Activated CD8-positive, alpha-beta memory T cell treated with anti-CD3 and anti-CD28 coated beads, Interleukin-2, amount 10 ng/mL, durations not matched to agents 7 days and 5 days (primary cell): ENCODE measurements at regions not wholly inside any gene's neighbourhood (a gene's known extent, or its start where the extent isn't known, plus 50 kb on each side); places are given as distances from the start of the nearest gene placed in this dataset.
"Not testable (repeated sequence)": the region's sequence is repeated elsewhere in the genome, so short reads cannot be mapped to it uniquely, and the experiment has no call there.

Source experiments
- ATAC-seq: fragments of 150-1000 bp; cut with Tn5 transposase; one replicate; pipeline ENCODE4 v1.10.0; 2021; ENCODE audit warnings: moderate library complexity
- CTCF ChIA-PET: fragments of 350-600 bp; sonication (Branson Sonifier 250); formaldehyde crosslinking; loops from one replicate; lab custom pipeline; 2021; ENCODE audit warnings: antibody characterized with exemption; lab: Charles Lee
- DNase-seq: peaks from one replicate; pipeline ENCODE4 v3.0.0-alpha.2; 2020
- H3K27ac Mint-ChIP-seq: one replicate; pipeline ENCODE4 v1.8.0; 2021; ENCODE audit warnings: mild to moderate bottlenecking, mixed read lengths
- H3K27me3 Mint-ChIP-seq: one replicate; pipeline ENCODE4 v1.8.0; 2021; ENCODE audit warnings: mixed read lengths
- H3K36me3 Mint-ChIP-seq: one replicate; pipeline ENCODE4 v1.8.0; 2021; ENCODE audit warnings: mild to moderate bottlenecking, mixed read lengths
- H3K4me1 Mint-ChIP-seq: one replicate; pipeline ENCODE4 v1.8.0; 2021; ENCODE audit warnings: mixed read lengths
- H3K4me3 Mint-ChIP-seq: one replicate; pipeline ENCODE4 v1.8.0; 2021; ENCODE audit warnings: mild to moderate bottlenecking, moderate library complexity, mixed read lengths
- H3K9me3 Mint-ChIP-seq: one replicate; pipeline ENCODE4 v1.8.0; 2022; ENCODE audit warnings: low read depth, mixed read lengths

DNA sequence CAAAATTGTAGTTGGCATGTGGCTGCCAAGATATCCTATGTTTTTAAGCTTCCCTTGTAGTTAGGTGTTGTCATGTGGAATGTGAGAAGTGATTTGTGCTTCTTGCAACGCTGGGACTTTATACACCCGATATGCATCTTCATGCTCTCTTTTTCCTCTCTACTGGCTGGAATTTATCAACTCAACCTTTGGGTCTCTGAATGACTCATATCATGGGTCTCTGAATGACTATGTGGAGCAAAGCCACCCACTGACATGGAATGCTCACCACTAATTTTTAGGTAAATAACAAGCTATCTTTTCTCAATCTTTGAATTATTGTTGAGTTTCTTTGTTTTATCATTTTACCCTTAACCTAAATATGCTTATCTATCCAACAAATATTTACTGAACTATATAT lies 144.6 kb downstream of the ATP23 start:
- no peak for DNase-seq
- H3K27ac Mint-ChIP-seq: no peak overlapping the region
- H3K27me3 Mint-ChIP-seq: no peaks in the 10 kb centered on the region
- H3K4me1 Mint-ChIP-seq: no peaks in the 10 kb centered on the region
- H3K36me3 Mint-ChIP-seq: no peaks in the 10 kb centered on the region
- H3K9me3 Mint-ChIP-seq: no peaks in the 10 kb centered on the region
- H3K4me3 Mint-ChIP-seq: no peak overlapping the region
- CTCF ChIA-PET: no interaction called here
- no peak for ATAC-seq

DNA sequence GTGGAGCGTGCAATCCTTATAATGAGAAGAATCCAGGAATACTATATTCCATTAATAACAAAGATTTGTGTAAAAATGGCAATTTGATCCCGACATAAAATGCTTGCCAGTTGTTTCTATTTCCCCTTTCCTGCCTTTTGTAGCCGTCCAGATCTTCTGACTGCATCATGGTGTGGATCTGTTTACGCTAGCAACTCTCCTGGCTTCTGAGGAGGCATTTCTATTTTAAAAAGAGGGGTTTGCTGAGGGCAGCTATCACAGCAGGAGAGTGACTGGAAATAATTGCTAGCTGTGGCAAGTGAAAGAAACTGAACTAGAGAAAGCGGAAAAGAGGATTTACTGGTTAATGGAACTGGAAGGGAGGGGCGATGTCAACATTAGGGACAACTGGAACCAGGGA lies 145.6 kb downstream of the ATP23 start:
- H3K9me3 Mint-ChIP-seq: no peaks in the 10 kb centered on the region
- ATAC-seq: no peak
- CTCF ChIA-PET: no interaction called here

GRCh38 chr12:58087423-58088127 lies 146.2 kb downstream of the ATP23 start:
- CTCF ChIA-PET: no interaction called here
- Mint-ChIP-seq H3K27me3 (no peaks in the 10 kb centered on the region), H3K4me1 (no peaks in the 10 kb centered on the region), H3K36me3 (no peaks in the 10 kb centered on the region), H3K9me3 (no peaks in the 10 kb centered on the region), H3K4me3 (no peak overlapping the region), H3K27ac (no peak overlapping the region)
- ATAC-seq (no peak), DNase-seq (no peak)

More for the DNA sequence above, 145.6 kb downstream of the ATP23 start:
- H3K4me1 Mint-ChIP-seq: no peaks in the 10 kb centered on the region
- no peaks in the 10 kb centered on the region for H3K36me3 Mint-ChIP-seq
- no peak overlapping the region for H3K4me3 Mint-ChIP-seq
- no peak overlapping the region for H3K27ac Mint-ChIP-seq
- no peaks in the 10 kb centered on the region for H3K27me3 Mint-ChIP-seq
- DNase-seq: no peak

DNA sequence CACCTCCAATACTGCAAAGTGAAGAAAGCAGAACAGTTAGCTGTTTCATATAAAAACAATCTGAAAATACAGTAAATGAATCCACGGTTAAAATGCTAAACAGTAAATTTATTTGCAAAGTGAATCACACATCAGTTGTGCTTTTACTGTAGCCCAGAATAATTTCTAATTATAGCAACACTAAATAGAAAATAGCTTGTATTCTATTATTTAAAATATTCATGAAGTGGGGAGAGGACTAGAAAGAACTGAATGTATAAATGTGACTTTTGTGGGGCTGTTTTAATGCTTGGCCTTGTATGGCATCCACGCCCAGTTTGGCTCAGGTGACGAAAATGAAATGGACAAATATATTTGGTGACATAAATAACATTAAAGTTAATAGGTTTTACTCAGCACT lies 148.2 kb downstream of the ATP23 start:
- H3K9me3 Mint-ChIP-seq: no peaks in the 10 kb centered on the region
- DNase-seq (no peak), ATAC-seq (no peak)
- CTCF ChIA-PET: no interaction called here
- no peak overlapping the region for H3K4me3 Mint-ChIP-seq
- no peaks in the 10 kb centered on the region for H3K36me3 Mint-ChIP-seq
- H3K4me1 Mint-ChIP-seq: no peaks in the 10 kb centered on the region
- H3K27me3 Mint-ChIP-seq: no peaks in the 10 kb centered on the region
- no peak overlapping the region for H3K27ac Mint-ChIP-seq

- CTCF ChIA-PET: no interaction called here
- Mint-ChIP-seq H3K9me3 (no peaks in the 10 kb centered on the region), H3K36me3 (no peaks in the 10 kb centered on the region), H3K4me3 (no peak overlapping the region), H3K27me3 (no peaks in the 10 kb centered on the region), H3K4me1 (no peaks in the 10 kb centered on the region), H3K27ac (no peak overlapping the region)
- DNase-seq: no peak
- no peak for ATAC-seq
Observed at GRCh38 chr12:58090685-58091084, 149.3 kb downstream of the ATP23 start.

- Mint-ChIP-seq H3K36me3 (no peaks in the 10 kb centered on the region), H3K9me3 (no peaks in the 10 kb centered on the region), H3K27ac (no peak overlapping the region), H3K4me1 (no peaks in the 10 kb centered on the region), H3K4me3 (no peak overlapping the region), H3K27me3 (no peaks in the 10 kb centered on the region)
- DNase-seq (no peak), ATAC-seq (no peak)
- CTCF ChIA-PET: no interaction called here
Observed at GRCh38 chr12:58095002-58095401, 153.6 kb downstream of the ATP23 start.

DNA sequence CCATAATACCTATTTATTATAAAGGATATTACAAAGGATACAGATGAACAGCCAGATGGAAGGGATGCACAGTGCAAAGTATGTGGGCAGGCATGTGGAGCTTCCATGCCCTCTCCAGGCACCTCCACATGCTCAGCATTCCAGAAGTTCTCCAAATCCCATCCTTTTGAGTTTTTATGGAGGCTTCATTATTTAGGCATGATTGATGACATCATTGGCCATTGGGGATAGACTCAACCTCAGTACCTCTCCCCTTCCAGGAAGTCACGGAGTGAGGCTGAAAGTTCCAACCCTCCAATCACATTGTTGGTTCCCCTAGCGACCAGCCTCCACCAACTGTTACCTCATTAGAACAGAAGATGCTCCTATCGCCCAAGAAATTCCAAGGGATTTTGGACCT lies 156.4 kb downstream of the ATP23 start:
- Mint-ChIP-seq H3K9me3 (no peaks in the 10 kb centered on the region), H3K4me1 (no peaks in the 10 kb centered on the region), H3K27me3 (no peaks in the 10 kb centered on the region), H3K27ac (no peak overlapping the region), H3K36me3 (no peaks in the 10 kb centered on the region), H3K4me3 (no peak overlapping the region)
- no peak for ATAC-seq
- DNase-seq: no peak
- CTCF ChIA-PET: no interaction called here

- H3K36me3 Mint-ChIP-seq: no peaks in the 10 kb centered on the region
- ATAC-seq: no peak
- no peak for DNase-seq
- no peaks in the 10 kb centered on the region for H3K27me3 Mint-ChIP-seq
- CTCF ChIA-PET: no interaction called here
- no peaks in the 10 kb centered on the region for H3K9me3 Mint-ChIP-seq
- H3K27ac Mint-ChIP-seq: no peak overlapping the region
- no peaks in the 10 kb centered on the region for H3K4me1 Mint-ChIP-seq
- H3K4me3 Mint-ChIP-seq: no peak overlapping the region
Observed at GRCh38 chr12:58099476-58099875, 158.1 kb downstream of the ATP23 start.

- Mint-ChIP-seq H3K9me3 (peaks cover 2% of the 10 kb centered on the region), H3K4me1 (no peaks in the 10 kb centered on the region), H3K27ac (no peak overlapping the region), H3K27me3 (no peaks in the 10 kb centered on the region), H3K4me3 (no peak overlapping the region), H3K36me3 (no peaks in the 10 kb centered on the region)
- CTCF ChIA-PET: no interaction called here
- no peak for ATAC-seq
- DNase-seq: no peak
Observed at GRCh38 chr12:58104351-58104755, 163.0 kb downstream of the ATP23 start.

- Mint-ChIP-seq H3K27ac (no peak overlapping the region), H3K36me3 (no peaks in the 10 kb centered on the region), H3K9me3 (peaks cover 2% of the 10 kb centered on the region), H3K4me1 (no peaks in the 10 kb centered on the region), H3K27me3 (no peaks in the 10 kb centered on the region), H3K4me3 (no peak overlapping the region)
- CTCF ChIA-PET: no interaction called here
- no peak for DNase-seq
- no peak for ATAC-seq
Observed at GRCh38 chr12:58105225-58106119, 164.1 kb downstream of the ATP23 start.

DNA sequence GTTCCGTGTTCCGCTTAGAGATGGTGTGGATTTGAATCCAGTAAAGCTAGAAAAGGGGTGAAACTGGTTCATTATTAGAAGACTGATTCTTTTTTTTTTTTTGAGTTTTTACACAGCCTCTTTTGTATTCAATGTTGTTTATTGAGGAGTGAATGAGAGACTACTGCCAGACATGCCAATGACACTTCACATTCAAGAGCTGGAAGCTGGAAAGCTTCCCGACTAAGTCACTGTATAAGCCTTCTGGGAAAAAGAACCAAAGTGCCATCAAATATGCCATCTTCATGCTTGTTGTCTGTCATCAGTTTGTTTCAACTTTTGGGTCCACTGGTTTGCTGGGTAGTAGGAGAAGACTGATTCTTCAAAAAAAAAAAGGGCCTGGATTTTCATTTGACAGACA lies 164.8 kb downstream of the ATP23 start:
- no peak overlapping the region for H3K4me3 Mint-ChIP-seq
- no peak for ATAC-seq
- CTCF ChIA-PET: no interaction called here
- no peaks in the 10 kb centered on the region for H3K36me3 Mint-ChIP-seq
- H3K9me3 Mint-ChIP-seq: peaks cover 2% of the 10 kb centered on the region
- no peak overlapping the region for H3K27ac Mint-ChIP-seq
- H3K27me3 Mint-ChIP-seq: no peaks in the 10 kb centered on the region
- no peaks in the 10 kb centered on the region for H3K4me1 Mint-ChIP-seq
- no peak for DNase-seq

DNA sequence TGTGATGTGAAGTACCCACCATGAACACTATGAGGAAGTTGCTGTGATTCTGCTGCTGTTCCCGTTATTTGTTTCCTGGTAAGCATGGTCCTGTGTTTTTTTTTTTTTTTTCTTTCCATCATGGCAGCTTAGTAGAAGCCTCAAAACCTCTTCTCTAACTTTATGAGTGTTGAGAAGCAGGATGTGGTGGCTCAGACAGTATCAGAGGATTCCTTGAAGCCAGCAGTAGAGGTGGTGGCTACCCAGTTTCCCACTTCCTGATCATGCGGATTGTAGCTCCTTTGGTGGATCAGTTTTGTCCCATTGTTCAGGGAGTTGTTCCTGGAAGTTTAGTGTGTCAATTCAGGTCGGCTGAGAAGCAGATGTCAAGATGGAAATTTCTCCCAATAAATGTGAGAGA lies 175.8 kb downstream of the ATP23 start:
- Mint-ChIP-seq H3K27me3 (peaks cover 2% of the 10 kb centered on the region), H3K27ac (no peak overlapping the region), H3K36me3 (no peaks in the 10 kb centered on the region), H3K4me1 (peaks cover 4% of the 10 kb centered on the region), H3K9me3 (no peaks in the 10 kb centered on the region), H3K4me3 (no peak overlapping the region)
- ATAC-seq (no peak), DNase-seq (no peak)
- CTCF ChIA-PET: no interaction called here

DNA sequence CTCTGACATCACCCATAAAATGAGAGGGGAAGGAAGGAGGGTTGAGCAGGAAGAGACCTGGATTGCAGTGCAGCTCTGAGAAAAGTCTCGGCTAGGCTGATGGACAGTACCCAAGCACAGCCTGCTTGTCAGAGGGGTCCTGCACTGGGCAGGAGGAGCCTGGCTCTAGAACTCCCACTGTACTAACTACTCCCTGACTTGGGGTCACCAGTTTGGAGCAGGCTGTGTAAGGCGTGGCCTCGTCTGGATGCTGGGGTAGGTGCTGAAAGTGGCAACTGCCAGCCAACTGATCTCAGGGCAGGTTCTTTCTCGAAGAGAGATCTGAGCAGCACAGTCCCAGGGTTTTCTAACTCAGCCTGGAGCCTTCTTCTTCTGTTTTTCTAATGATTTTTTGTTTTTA lies 176.3 kb downstream of the ATP23 start:
- no peaks in the 10 kb centered on the region for H3K9me3 Mint-ChIP-seq
- CTCF ChIA-PET: no interaction called here
- no peaks in the 10 kb centered on the region for H3K36me3 Mint-ChIP-seq
- peaks cover 2% of the 10 kb centered on the region for H3K27me3 Mint-ChIP-seq
- DNase-seq (no peak), ATAC-seq (no peak)
- H3K4me3 Mint-ChIP-seq: no peak overlapping the region
- peaks cover 4% of the 10 kb centered on the region for H3K4me1 Mint-ChIP-seq
- H3K27ac Mint-ChIP-seq: no peak overlapping the region

DNA sequence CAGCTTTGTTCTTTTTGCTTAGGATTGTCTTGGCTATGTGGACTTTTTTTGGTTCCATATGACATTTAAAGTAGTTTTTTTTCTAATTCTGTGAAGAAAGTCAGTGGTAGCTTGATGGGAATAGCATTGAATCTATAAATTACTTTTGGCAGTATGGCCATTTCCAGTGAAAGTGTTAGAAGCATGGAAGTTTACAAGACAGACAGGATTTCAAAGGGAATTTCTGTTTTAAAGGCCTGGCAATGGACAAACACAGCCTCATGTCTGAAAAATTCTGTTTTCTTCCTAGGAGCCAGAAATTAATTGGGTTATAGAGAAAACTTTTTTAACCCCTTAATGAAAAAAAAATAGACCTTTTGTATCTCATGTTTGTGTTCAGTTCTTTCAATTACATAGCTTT lies 184.4 kb downstream of the ATP23 start:
- H3K4me1 Mint-ChIP-seq, H3K36me3 Mint-ChIP-seq, H3K4me3 Mint-ChIP-seq, H3K27ac Mint-ChIP-seq, H3K9me3 Mint-ChIP-seq, H3K27me3 Mint-ChIP-seq, DNase-seq, ATAC-seq, CTCF ChIA-PET: not testable (repeated sequence)
